Mononuclear cell (primary cell): ENCODE measurements at regions not wholly inside any gene's neighbourhood (a gene's known extent, or its start where the extent isn't known, plus 50 kb on each side); places are given as distances from the start of the nearest gene placed in this dataset.
"Not testable (repeated sequence)": the region's sequence is repeated elsewhere in the genome, so short reads cannot be mapped to it uniquely, and the experiment has no call there.

Source experiments
- H3K27me3 ChIP-seq: 2 replicates; pipeline ENCODE4 v1.6.0; 2011; ENCODE audit warnings: low read length, control low read depth; ENCODE audit not compliant: insufficient read depth
- H3K4me1 ChIP-seq: 2 replicates; pipeline ENCODE4 v1.5.1; 2011; ENCODE audit warnings: mild to moderate bottlenecking, low read length, control low read depth; ENCODE audit not compliant: insufficient read depth
- H3K4me3 ChIP-seq: 2 replicates; pipeline ENCODE4 v1.5.1; 2011; ENCODE audit warnings: mild to moderate bottlenecking, low read length, moderate library complexity
- H3K9me3 ChIP-seq: 2 replicates; pipeline ENCODE4 v1.5.1; 2011; ENCODE audit warnings: low read depth, mild to moderate bottlenecking, control low read depth, low read length

DNA sequence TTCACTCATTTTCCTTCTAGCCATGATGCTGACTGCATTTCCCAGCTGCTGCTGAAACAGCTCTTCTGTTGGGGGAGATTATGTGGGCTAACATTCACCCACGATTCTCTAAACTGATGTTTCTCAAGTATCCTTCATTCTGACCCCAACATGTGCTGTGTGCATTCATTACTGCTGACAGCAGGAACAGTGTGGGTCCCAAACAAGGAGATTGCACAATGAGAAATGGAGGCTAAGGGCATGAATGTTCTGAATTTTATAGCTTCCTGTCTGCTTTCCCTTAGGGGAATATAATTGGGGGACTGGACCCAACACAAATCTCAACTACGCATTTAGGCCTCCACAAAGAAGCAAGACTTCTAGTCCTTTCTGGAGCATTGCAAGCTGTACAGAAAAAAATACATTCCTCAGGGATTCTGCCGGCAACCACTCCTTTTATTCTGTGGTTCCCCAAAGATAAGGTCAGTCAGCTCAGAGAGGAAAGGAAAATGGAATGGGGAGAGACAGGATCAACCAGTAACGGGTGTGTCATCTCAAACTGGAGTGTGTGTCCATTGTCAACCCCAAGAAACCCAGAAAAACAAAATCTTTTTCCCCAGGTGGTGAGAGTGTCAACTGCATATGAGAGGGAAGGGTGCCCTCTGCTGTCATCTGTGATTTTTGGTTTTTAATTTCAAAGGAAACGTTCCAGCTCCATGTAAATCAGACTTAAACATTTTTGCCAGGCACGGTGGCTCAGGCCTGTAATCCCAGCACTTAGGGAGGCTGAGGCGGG, 81.5 kb upstream of the EGFL6 start:
- Histone ChIP-seq H3K4me1 (peaks cover 52% of the 10 kb centered on the region), H3K9me3 (no peaks in the 10 kb centered on the region), H3K4me3 (no peak overlapping the region), H3K27me3 (no peaks in the 10 kb centered on the region)

DNA sequence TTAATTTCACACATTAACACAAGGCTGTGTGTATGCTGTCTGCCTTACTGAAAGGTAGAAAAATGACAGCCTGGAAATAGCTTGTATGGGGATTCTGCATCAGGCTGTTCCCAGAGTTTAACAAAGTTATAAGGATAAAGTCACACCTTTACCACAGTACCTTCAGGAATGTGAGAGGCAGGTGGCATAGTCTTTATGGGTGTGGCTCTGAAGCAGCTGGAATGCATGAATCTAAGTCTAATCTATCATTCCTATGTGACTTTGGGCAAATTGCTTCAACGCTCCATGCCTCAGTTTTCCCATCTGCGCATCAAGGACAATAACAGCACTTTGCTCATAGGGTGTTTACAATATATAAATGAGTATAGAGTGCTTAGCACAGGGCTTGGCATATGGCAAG, 84.2 kb upstream of the EGFL6 start:
- Histone ChIP-seq H3K4me1 (peaks cover 34% of the 10 kb centered on the region), H3K27me3 (no peaks in the 10 kb centered on the region), H3K4me3 (no peak overlapping the region), H3K9me3 (no peaks in the 10 kb centered on the region)

DNA sequence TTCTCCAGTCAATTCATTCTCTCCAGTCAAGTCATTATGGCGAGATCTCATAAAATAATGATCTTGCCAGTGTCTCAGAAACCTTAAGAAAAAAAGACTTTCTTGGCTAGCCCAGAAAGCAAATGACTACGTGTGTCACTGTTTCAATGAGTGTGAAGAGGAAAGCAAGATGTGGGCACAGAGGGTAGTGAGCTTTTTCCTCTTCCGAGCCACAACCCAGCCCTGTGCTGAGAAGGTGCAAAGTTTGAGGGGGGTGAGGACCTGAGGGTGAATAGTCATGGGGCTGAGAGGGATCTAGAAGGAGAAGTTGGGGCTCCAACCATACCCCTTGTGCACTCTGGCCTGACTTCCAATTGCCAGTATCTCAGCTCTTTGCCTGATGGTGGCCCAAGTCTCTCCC, 85.6 kb upstream of the EGFL6 start:
- H3K9me3 ChIP-seq, result no peaks in the 10 kb centered on the region
- H3K27me3 ChIP-seq, result no peaks in the 10 kb centered on the region
- peaks cover 27% of the 10 kb centered on the region for H3K4me1 ChIP-seq
- no peak overlapping the region for H3K4me3 ChIP-seq

DNA sequence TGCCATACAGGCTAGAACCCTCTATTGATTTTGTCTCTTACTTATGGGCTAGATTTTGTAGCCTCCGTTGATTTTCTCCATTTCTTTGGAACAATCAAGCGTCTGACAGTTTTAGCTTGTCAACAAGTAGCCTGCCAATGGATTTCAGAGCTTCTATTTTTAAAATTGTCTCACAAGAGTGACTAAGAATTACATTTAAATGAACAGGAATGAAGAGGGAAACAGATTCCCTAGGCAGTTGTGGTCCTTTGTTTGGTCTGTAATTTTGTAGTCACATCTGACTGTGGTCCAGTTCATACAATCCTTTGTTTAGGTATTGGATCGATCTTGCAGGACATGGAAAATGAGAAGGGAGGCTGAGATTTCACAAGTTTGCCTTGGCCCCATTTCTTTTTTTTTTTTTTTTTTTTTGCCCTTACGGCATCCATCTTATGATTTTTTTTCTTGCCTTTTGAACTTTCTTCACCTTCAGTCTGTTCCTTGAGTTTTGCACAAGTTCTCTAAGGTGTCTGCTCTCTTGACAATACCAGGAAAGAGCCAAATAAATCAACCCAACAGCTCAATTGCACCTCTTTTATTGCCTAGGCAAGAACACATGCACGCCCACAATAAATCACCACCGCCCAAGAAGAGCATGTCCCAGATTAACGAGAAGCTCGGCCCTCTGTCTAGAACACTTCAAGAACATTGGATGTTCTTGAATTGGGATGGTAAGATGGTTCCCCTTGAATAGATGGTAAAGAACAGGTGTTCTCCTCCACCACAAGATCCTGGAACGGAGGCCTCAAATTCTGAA, 86.5 kb upstream of the EGFL6 start:
- no peaks in the 10 kb centered on the region for H3K9me3 ChIP-seq
- no peaks in the 10 kb centered on the region for H3K27me3 ChIP-seq
- peaks cover 19% of the 10 kb centered on the region for H3K4me1 ChIP-seq
- no peak overlapping the region for H3K4me3 ChIP-seq

DNA sequence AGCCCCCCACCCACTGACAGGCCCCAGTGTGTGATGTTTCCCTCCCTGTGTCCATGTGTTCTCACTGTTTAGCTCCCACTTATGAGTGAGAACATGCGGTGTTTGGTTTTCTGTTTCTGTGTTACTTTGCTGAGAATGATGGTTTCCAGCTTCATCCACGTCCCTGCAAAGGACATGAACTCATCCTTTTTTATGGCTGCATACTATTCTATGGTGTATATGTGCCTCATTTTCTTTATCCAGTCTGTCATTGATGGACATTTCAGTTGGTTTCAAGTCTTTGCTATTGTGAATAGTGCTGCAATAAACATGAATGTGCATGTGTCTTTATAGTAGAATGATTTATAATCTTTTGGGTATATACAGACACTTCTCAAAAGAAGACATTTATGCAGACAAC, 88.6 kb upstream of the EGFL6 start:
- not testable (repeated sequence) for H3K9me3 ChIP-seq

DNA sequence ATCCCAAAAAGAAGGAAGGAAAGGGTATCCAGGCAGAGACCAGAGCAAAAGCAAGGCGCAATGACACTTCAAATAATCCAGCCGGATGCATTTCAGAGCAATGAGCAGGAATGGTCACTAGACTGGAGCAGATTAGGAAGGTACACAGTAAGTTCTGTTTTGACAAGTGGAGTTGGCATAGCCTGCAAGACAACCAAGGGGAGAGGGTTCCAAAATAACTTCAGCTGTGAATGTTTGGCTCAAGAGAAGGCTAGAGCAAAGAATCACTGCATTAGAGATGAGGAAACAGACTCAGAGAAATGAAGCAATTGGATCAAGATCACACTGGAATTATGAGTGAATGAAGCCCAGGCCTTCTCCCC, 90.0 kb upstream of the EGFL6 start:
- Histone ChIP-seq H3K4me1 (peaks cover 10% of the 10 kb centered on the region), H3K4me3 (no peak overlapping the region), H3K27me3 (no peaks in the 10 kb centered on the region), H3K9me3 (no peaks in the 10 kb centered on the region)

More for the DNA sequence above, 88.6 kb upstream of the EGFL6 start:
- not testable (repeated sequence) for H3K27me3 ChIP-seq, H3K4me3 ChIP-seq
- peaks cover 10% of the 10 kb centered on the region for H3K4me1 ChIP-seq

DNA sequence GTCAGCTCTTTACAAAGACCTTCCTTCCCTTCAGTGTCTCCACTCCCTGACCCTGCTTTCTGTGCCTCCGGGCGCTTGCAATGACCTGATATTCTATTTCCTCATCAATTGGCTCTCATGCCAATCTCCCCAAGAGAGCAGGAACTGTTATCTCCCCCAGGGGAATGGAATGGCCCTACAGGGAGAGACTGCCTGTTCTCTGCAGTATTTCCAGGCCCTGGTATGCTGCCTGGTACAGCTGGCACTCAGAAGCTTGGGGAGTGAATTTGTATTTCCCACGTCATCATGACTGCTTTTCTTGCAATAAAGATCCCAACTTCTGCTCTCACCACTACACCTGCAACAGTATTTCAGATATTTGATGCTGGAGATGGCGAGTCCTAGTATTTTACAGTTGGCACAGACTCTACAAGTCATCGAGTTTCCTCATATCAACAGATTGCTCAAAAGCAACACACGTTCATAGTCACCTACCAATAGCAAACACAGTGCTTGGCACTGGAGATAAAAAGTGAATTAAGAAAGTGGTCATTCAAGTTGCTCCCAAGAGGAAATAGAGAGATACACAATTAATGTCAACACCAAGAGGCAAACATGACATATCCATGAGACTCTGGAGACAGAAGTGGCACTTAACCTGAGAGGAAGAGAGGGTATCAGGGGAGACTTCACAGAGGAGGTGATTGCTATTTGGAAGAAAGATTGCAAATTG, 90.5 kb upstream of the EGFL6 start:
- no peaks in the 10 kb centered on the region for H3K9me3 ChIP-seq
- no peak overlapping the region for H3K4me3 ChIP-seq
- no peaks in the 10 kb centered on the region for H3K27me3 ChIP-seq
- peaks cover 5% of the 10 kb centered on the region for H3K4me1 ChIP-seq

DNA sequence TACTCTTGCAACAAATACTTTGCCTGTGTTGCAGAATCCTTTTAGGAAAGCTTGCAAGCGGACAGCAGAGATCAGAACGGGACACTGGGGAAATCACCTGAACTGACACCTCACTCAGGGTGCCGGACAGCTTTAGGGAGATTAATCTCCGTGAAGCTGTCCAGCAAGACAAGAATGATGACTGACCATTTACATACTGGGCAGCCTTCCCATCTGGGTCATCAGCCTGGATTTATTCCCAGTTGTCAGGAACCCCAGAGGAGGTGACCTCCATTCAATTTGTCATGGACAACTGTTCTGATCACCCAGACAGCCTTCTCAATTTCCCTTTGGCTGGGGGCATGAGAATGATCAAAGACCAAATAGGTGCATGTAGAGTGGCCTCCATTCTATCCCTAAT, 93.0 kb upstream of the EGFL6 start:
- no peaks in the 10 kb centered on the region for H3K27me3 ChIP-seq
- H3K4me3 ChIP-seq, result no peak overlapping the region
- no peaks in the 10 kb centered on the region for H3K9me3 ChIP-seq
- peaks cover 5% of the 10 kb centered on the region for H3K4me1 ChIP-seq

DNA sequence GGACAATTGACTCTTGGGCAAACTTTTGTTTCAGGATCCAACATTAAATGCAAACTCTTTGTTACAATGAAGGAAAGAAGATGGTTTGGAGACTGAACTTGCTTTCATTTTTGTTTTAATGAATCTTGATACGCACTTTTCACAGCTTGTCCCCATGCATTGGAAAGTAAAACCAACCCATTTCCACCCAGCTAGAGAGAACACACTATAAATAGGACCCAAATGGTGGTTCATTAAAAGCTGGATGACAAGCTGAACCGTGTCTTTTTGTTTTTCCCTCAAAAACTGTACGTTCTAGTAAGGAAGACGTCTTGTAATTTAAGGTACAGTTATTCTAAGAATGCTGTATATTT, 95.3 kb upstream of the EGFL6 start:
- Histone ChIP-seq H3K9me3 (no peaks in the 10 kb centered on the region), H3K4me3 (no peak overlapping the region), H3K27me3 (no peaks in the 10 kb centered on the region), H3K4me1 (peaks cover 5% of the 10 kb centered on the region)

DNA sequence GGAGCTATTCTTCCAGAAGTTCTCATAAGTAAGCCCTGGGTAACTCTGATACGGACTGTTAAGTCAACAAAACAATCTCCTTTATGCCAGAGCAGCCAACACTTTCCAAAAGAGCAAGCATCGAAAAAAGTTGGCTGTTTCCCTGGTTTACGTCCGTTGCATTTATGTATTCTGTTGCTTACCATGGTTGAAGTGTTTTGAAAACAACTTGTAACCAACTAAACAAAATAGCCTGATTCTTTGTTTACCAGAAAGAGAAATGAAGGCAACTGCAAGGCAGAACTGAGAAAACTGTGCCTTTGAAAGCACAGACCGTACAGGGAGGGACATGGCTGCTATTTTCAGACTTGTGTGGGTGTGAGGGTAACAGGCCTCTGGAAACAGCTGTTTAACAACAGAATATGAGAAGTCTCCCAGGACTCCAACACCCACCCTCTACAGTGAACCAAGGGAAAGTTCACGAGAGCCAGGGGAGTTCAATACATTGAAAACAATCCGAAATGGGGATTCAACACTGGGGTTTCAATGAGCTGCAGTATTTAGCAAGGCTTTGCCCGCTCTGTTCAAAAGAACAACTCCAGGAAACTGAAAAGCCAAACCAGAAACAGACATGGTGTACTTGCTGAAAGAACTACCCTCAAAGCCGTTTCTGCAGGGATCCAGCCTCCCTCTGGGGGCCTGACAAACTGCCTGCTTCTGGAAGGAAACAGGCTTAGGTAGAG, 95.8 kb upstream of the EGFL6 start:
- peaks cover 5% of the 10 kb centered on the region for H3K4me1 ChIP-seq
- H3K27me3 ChIP-seq, result no peaks in the 10 kb centered on the region
- H3K4me3 ChIP-seq, result no peak overlapping the region
- no peaks in the 10 kb centered on the region for H3K9me3 ChIP-seq

DNA sequence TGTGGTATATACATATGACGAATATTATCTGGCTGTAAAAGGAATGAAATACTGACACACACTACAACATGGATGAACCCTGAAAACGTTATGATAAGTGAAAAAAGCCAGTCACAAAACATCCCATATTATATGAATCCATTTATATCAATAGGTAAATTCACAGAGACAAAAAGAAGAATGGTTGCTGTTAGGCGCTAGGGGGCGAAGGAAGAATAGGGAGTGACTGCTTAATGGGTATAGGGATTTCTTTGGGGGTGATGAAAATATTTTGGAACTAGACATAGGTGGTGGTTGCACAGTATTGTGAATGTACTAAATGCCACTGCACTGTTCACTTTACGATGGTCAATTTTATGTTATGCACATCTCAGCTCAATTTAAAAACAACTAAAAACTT, 96.4 kb upstream of the EGFL6 start:
- Histone ChIP-seq H3K4me1 (peaks cover 5% of the 10 kb centered on the region), H3K27me3 (no peaks in the 10 kb centered on the region), H3K9me3 (no peaks in the 10 kb centered on the region), H3K4me3 (no peak overlapping the region)

DNA sequence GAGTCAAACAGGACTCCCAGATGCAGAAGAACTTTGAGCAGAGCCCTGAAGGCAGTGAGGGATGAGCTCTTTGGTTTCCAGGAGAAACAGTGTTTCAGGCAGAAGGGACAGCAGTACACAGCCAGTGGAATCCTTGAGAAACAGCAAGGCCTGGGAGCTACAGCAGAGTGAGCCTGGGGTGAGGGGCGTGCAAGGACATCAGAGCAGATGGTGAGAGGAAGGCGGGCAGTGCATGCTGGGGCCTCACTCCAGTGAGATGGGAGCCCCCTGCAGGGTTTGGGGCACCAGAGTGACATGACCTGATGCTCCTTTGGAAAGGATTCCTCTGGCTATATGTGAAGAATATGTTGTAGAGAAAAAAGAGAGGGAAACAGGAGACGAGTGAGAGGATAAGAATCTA, 98.1 kb upstream of the EGFL6 start:
- H3K27me3 ChIP-seq, result no peaks in the 10 kb centered on the region
- no peaks in the 10 kb centered on the region for H3K9me3 ChIP-seq
- no peak overlapping the region for H3K4me3 ChIP-seq
- peaks cover 5% of the 10 kb centered on the region for H3K4me1 ChIP-seq

DNA sequence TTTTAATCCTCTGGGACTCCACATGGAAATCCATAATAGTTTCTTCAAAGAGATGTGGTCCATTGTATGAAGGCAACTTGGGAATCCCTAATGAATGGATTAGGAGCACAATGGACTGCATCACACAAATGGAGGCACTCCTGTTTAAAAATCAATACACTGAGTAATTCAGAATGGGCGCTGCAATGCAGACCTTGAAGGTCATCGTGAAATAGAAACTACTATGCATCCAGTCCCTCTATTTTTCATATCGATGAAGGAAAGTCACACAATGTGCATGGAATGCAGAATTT, 98.8 kb upstream of the EGFL6 start:
- peaks cover 5% of the 10 kb centered on the region for H3K4me1 ChIP-seq
- no peaks in the 10 kb centered on the region for H3K9me3 ChIP-seq
- H3K4me3 ChIP-seq, result no peak overlapping the region
- no peaks in the 10 kb centered on the region for H3K27me3 ChIP-seq

DNA sequence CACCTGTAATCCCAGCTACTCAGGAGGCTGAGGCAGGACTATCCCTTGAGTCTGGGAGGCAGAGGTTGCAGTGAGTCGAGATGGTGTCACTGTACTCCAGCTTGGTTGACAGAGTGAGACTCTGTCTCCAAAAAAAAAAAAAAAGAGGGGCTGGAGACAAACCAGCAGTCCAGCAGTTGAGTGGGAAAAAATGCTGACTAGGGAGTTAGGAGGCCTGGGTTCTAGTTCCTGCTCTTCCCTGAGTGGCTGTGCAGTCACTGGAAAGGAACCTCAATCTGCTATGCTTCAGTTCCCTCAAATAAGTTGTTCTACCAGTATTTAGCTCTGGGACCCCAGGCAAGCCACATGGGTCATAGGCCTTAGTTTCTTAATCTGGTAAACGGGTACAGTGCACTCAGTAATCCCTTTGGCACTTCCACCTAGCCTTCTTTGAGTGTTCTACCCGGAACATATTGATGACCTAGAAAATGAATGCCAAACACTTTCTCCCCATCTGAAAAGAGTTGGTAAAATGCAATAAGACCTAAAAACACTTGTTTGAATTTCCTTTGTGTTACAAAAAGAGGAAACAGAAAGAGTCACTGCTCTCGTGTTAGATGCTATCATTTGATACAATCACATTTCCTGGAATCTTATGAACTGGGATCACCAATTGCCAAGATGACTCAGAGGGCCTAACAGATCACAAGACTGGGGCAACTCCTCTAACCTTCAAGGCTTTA, 99.3 kb upstream of the EGFL6 start:
- Histone ChIP-seq H3K9me3 (no peaks in the 10 kb centered on the region), H3K4me1 (peaks cover 5% of the 10 kb centered on the region), H3K4me3 (no peak overlapping the region), H3K27me3 (no peaks in the 10 kb centered on the region)

DNA sequence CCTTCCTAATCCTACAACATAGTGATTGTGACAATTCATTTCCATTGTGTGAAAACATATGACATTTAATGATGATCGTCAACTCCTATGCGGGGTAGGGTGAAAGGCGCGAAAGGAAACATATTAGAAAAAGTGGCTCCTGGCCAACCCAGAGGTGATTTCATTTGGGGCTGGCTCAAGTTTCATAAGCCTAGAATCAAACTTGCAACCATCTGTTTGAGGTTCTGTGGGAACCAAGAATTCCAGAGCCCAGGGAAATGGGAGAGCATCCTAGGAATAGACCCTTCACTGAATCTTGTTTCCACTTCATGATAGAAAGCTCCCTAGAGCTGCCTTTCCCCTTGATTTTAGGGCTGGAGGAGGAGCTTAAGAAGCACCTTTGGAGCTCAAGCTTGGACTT, 101.3 kb upstream of the EGFL6 start:
- no peaks in the 10 kb centered on the region for H3K27me3 ChIP-seq
- no peaks in the 10 kb centered on the region for H3K4me1 ChIP-seq
- no peak overlapping the region for H3K4me3 ChIP-seq
- H3K9me3 ChIP-seq, result no peaks in the 10 kb centered on the region
